Tibial nerve (tissue), 4 donors: ENCODE measurements at regions not wholly inside any gene's neighbourhood (a gene's known extent, or its start where the extent isn't known, plus 50 kb on each side); places are given as distances from the start of the nearest gene placed in this dataset.
"Not testable (repeated sequence)": the region's sequence is repeated elsewhere in the genome, so short reads cannot be mapped to it uniquely, and the experiment has no call there.

Experiments
- DNase-seq, 2 donors: peaks; one replicate each; pipeline ENCODE4 v3.0.0-alpha.2; 2019; ENCODE audit warnings: low spot score in 2 of 2
- H3K27ac ChIP-seq, 4 donors: fragments of 200-600 bp; sonication (generic) in 3 of 4; one replicate each; pipeline ENCODE4 v1.5.1; 2017 to 2019; ENCODE audit warnings: mild to moderate bottlenecking in 1 of 4
- H3K27me3 ChIP-seq, 2 donors: fragments of 200-600 bp; sonication (generic) in 1 of 2; one replicate each; pipeline versions ENCODE4 v1.5.1 to v1.6.0; 2017 to 2019
- H3K36me3 ChIP-seq, 3 donors: fragments of 200-600 bp; sonication (generic); one replicate each; pipeline ENCODE4 v1.5.1; 2018 to 2019
- H3K4me1 ChIP-seq, 4 donors: fragments of 200-600 bp; sonication (generic) in 3 of 4; one replicate each; pipeline ENCODE4 v1.5.1; 2017 to 2019
- H3K4me3 ChIP-seq, 4 donors: fragments of 200-600 bp; sonication (generic) in 3 of 4; one replicate each; pipeline ENCODE4 v1.5.1; 2017 to 2019; ENCODE audit warnings: mild to moderate bottlenecking in 1 of 4, moderate library complexity in 1 of 4
- H3K9me3 ChIP-seq, 4 donors: fragments of 200-600 bp; sonication (generic) in 3 of 4; one replicate each; pipeline ENCODE4 v1.5.1; 2017 to 2019
- EP300 ChIP-seq, 2 donors: sonication (generic); formaldehyde crosslinking; IDR thresholded peaks; one replicate each; pipeline ENCODE4 v1.6.1; 2017; ENCODE audit warnings: antibody characterized with exemption in 2 of 2, mild to moderate bottlenecking in 1 of 2
- POLR2A ChIP-seq, 2 donors: fragments of 450-650 bp; IDR thresholded peaks; one replicate each; pipeline ENCODE4 v1.6.1; 2017; ENCODE audit warnings: antibody characterized with exemption in 2 of 2, mild to moderate bottlenecking in 2 of 2, moderate library complexity in 2 of 2
- WGBS, 2 donors: methylation state at CpG; one replicate each; pipeline ENCODE4 v1.1.5; 2018; 5-methylcytosine and 5-hydroxymethylcytosine counted together
- TF ChIP-seq, protein P1 (sequence below), 5 experiments: fragments of 200-600 bp in 3 of 5; fragments of 450-650 bp in 2 of 5; sonication (generic) in 3 of 5; IDR thresholded peaks; one replicate each; pipeline ENCODE4 v1.5.1; 2016 to 2019; ENCODE audit warnings: antibody characterized with exemption in 5 of 5, mild to moderate bottlenecking in 3 of 5, moderate library complexity in 2 of 5

DNA sequence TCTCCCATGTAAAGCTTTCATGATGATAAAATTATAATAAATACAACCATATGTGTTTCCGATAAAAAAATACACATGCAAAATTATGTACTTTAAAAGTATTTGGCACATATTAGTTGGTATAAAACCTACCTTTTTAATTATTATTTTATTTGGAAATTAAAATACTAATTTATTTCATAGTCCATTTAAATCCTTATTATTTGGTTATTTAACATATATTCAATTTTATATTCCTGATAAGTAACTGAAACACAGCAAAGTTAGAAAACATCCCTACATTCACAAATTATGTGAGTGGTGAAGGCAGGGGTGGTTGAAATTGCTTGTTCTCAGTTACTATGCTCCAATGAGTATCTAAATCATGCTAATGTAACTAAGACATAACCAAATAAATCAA is 920.5 kb downstream of the SLITRK1 start:
- WGBS, 2 donors: 72 to 73% methylated on average over 1 of the region's 1 CpG
- Histone ChIP-seq H3K9me3 (no peaks in the 10 kb centered on the region), H3K27ac (no peak overlapping the region), H3K4me3 (no peak overlapping the region), H3K27me3 (no peaks in the 10 kb centered on the region), H3K36me3 (no peaks in the 10 kb centered on the region), H3K4me1 (no peaks in the 10 kb centered on the region)
- TF ChIP-seq EP300 (IDR thresholded peaks at IDR 0.05) (no peak), POLR2A (IDR thresholded peaks at IDR 0.05) (no peak)
- TF ChIP-seq, protein P1, sequence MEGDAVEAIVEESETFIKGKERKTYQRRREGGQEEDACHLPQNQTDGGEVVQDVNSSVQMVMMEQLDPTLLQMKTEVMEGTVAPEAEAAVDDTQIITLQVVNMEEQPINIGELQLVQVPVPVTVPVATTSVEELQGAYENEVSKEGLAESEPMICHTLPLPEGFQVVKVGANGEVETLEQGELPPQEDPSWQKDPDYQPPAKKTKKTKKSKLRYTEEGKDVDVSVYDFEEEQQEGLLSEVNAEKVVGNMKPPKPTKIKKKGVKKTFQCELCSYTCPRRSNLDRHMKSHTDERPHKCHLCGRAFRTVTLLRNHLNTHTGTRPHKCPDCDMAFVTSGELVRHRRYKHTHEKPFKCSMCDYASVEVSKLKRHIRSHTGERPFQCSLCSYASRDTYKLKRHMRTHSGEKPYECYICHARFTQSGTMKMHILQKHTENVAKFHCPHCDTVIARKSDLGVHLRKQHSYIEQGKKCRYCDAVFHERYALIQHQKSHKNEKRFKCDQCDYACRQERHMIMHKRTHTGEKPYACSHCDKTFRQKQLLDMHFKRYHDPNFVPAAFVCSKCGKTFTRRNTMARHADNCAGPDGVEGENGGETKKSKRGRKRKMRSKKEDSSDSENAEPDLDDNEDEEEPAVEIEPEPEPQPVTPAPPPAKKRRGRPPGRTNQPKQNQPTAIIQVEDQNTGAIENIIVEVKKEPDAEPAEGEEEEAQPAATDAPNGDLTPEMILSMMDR (IDR thresholded peaks at IDR 0.05): no peak
- no peak for DNase-seq

DNA sequence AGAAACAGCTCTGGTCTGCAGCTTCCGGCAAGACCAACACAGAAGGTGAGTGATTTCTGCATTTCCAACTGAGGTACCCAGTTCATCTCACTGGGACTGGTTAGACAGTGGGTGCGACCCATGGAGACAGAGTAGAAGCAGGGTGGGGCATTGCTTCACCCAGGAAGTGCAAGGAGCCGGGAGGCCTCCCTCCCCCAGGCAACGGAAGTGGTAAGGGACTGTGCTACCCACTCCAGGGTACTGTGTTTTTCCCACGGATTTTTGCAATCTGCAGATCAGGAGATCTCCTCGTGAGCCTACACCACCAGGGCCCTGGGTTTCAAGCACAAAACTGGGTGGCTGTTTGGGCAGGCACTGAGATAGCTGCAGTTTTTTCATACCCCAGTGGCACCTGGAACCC is 929.9 kb downstream of the SLITRK1 start:
- H3K4me3 ChIP-seq, H3K27ac ChIP-seq, H3K36me3 ChIP-seq, H3K4me1 ChIP-seq, H3K9me3 ChIP-seq, DNase-seq, H3K27me3 ChIP-seq: not testable (repeated sequence)
- WGBS, 2 donors: 86 to 89% methylated on average over 6 of the region's 6 CpGs

DNA sequence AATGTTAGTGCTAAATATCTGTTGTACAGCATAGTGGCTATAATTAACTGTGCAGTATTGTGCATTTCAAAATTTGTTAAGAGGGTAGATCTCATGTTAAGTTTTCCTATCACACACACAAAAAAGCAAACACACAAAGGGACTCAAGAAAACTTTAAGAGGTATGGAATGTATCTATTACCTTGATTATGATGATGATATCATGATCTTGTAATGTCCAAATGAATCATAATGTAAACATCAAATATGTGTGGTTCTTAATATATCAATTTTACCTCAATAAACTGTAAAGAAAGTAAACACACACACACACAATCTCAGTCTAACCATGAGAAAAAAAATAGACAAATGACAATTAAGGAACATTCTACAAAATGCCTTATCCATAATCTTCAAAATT is 934.6 kb downstream of the SLITRK1 start:
- H3K4me3 ChIP-seq: no peak overlapping the region
- no peak overlapping the region for H3K27ac ChIP-seq
- DNase-seq: no peak
- no peaks in the 10 kb centered on the region for H3K9me3 ChIP-seq
- H3K4me1 ChIP-seq: no peaks in the 10 kb centered on the region
- H3K27me3 ChIP-seq: no peaks in the 10 kb centered on the region
- TF ChIP-seq EP300 (IDR thresholded peaks at IDR 0.05): no peak
- TF ChIP-seq, protein P1 (IDR thresholded peaks at IDR 0.05): no peak
- no peak for TF ChIP-seq POLR2A (IDR thresholded peaks at IDR 0.05)
- H3K36me3 ChIP-seq: no peaks in the 10 kb centered on the region

DNA sequence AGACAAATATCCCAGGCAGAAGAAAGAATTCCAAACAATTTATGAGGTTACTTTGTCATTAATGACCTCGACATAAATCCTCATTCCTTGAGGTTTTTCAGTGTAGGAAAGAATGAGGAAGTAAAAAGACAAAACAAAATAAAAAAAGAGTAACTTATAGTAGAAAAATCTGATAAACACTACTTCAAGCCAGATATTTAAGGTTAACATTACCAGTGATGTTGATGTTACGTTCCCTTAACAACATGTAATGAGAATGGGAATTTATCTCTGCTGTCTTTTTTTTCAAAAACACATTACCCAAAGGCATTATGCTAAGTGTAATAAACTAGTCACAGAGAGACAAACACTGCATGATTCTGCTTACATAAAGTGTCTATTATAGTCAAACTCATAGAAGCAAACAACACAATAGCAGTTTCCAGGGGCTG is 935.1 kb downstream of the SLITRK1 start:
- H3K9me3 ChIP-seq: no peaks in the 10 kb centered on the region
- H3K4me3 ChIP-seq: no peak overlapping the region
- no peaks in the 10 kb centered on the region for H3K4me1 ChIP-seq
- TF ChIP-seq POLR2A (IDR thresholded peaks at IDR 0.05) (no peak), EP300 (IDR thresholded peaks at IDR 0.05) (no peak)
- TF ChIP-seq, protein P1 (IDR thresholded peaks at IDR 0.05): no peak
- H3K27ac ChIP-seq: no peak overlapping the region
- DNase-seq: no peak
- no peaks in the 10 kb centered on the region for H3K27me3 ChIP-seq
- 52 to 61% methylated on average over 2 of the region's 2 CpGs for WGBS, 2 donors
- H3K36me3 ChIP-seq: no peaks in the 10 kb centered on the region

DNA sequence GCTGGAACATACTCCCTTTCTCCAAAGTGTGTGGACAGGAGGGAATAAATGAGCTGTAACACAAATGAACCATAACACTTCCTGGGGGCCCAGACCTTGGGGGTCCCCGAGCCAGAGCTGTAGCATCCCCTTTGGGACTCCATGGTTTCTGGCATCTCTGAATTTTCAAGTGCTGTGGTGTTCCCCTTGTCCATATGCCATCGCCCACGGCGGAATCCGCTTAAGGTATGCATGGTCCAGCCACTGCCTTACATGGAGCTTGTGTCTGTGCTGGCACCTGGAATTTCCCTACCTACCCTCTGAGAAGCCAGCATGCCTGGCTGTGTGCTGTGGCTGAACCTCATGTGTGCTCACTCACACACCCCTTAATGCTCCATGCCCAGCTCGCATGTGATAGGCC is 943.6 kb downstream of the SLITRK1 start:
- DNase-seq: no peak
- H3K27ac ChIP-seq: no peak overlapping the region
- H3K27me3 ChIP-seq: no peaks in the 10 kb centered on the region
- 79 to 96% methylated on average over 6 of the region's 6 CpGs for WGBS, 2 donors
- TF ChIP-seq, protein P1 (IDR thresholded peaks at IDR 0.05): no peak
- no peak for TF ChIP-seq POLR2A (IDR thresholded peaks at IDR 0.05)
- no peak for TF ChIP-seq EP300 (IDR thresholded peaks at IDR 0.05)
- H3K4me1 ChIP-seq: no peaks in the 10 kb centered on the region
- no peaks in the 10 kb centered on the region for H3K36me3 ChIP-seq
- no peaks in the 10 kb centered on the region for H3K9me3 ChIP-seq
- no peak overlapping the region for H3K4me3 ChIP-seq

DNA sequence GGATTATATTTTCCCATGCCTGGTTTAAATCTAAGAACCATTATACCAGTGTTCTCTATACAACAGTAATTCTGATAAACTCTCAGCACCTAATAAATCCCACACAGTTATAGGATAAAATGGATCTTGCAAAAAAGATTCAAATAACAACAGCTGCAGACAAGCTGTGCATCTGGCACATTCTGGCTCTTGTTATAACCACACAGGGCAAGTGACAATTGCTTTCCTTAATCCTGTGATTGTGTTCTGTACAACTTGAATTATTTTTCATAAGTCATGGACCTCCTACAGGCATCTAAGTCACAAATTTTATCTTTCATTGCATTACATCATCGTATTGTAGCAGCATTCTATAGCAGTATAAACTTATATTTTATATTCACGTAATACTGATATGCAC is 948.3 kb downstream of the SLITRK1 start:
- no peak for DNase-seq
- TF ChIP-seq, protein P1 (IDR thresholded peaks at IDR 0.05): no peak
- no peak for TF ChIP-seq POLR2A (IDR thresholded peaks at IDR 0.05)
- no peak for TF ChIP-seq EP300 (IDR thresholded peaks at IDR 0.05)
- H3K27ac ChIP-seq: no peak overlapping the region
- H3K4me3 ChIP-seq: no peak overlapping the region
- no peaks in the 10 kb centered on the region for H3K4me1 ChIP-seq
- H3K36me3 ChIP-seq: no peaks in the 10 kb centered on the region
- no peaks in the 10 kb centered on the region for H3K9me3 ChIP-seq
- 80 to 82% methylated on average over 2 of the region's 2 CpGs for WGBS, 2 donors
- H3K27me3 ChIP-seq: no peaks in the 10 kb centered on the region
